NB4 (cell line): ENCODE measurements at regions not wholly inside any gene's neighbourhood (a gene's known extent, or its start where the extent isn't known, plus 50 kb on each side); places are given as distances from the start of the nearest gene placed in this dataset.

Experiments used
- DNase-seq: peaks from one replicate; pipeline ENCODE4 v3.0.0; 2010; ENCODE audit warnings: low read depth
- H3K4me3 ChIP-seq: one replicate; pipeline ENCODE4 v1.5.1; 2011; ENCODE audit warnings: mild to moderate bottlenecking, low read depth, low read length, moderate library complexity
- MYC ChIP-seq: IDR thresholded peaks from 2 replicates; pipeline ENCODE4 v1.6.1; 2011; ENCODE audit warnings: low read depth, low read length
- POLR2A ChIP-seq: IDR thresholded peaks from 2 replicates; pipeline ENCODE4 v1.6.1; 2011; ENCODE audit warnings: mild to moderate bottlenecking; ENCODE audit not compliant: insufficient read length; ENCODE audit errors: extremely low read depth
- TF ChIP-seq, protein P1 (sequence below): IDR thresholded peaks from one replicate; pipeline ENCODE4 v1.5.1; 2012; ENCODE audit warnings: low read depth, low read length
- TF ChIP-seq, protein P2 (sequence below): IDR thresholded peaks from 2 replicates; pipeline ENCODE4 v1.6.1; 2011; ENCODE audit warnings: low read depth, low read length

DNA sequence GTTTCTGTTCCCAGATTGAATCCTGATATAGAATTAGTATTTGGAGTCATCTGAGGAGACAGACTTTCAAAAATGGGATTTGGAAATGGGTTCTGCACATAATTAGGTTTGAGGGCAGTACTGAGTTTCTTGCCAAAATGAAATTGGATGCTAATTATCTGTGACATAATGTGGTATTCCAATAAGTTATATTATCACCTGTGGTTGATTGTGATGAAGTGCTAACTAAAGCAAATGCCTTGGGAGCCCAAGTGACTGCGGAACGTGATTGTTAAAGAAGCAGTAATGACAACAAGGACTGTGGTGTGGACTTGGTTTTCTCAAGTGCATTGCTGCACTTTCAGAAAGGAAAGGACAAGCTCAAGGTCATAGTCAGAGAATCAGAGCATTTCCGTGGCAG lies 337.0 kb downstream of the IPO8 start:
- no peak for DNase-seq
- TF ChIP-seq, protein P1, sequence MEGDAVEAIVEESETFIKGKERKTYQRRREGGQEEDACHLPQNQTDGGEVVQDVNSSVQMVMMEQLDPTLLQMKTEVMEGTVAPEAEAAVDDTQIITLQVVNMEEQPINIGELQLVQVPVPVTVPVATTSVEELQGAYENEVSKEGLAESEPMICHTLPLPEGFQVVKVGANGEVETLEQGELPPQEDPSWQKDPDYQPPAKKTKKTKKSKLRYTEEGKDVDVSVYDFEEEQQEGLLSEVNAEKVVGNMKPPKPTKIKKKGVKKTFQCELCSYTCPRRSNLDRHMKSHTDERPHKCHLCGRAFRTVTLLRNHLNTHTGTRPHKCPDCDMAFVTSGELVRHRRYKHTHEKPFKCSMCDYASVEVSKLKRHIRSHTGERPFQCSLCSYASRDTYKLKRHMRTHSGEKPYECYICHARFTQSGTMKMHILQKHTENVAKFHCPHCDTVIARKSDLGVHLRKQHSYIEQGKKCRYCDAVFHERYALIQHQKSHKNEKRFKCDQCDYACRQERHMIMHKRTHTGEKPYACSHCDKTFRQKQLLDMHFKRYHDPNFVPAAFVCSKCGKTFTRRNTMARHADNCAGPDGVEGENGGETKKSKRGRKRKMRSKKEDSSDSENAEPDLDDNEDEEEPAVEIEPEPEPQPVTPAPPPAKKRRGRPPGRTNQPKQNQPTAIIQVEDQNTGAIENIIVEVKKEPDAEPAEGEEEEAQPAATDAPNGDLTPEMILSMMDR = no peak
- TF ChIP-seq MYC (no peak), POLR2A (no peak)
- TF ChIP-seq, protein P2, sequence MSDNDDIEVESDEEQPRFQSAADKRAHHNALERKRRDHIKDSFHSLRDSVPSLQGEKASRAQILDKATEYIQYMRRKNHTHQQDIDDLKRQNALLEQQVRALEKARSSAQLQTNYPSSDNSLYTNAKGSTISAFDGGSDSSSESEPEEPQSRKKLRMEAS = no peak
- no peak overlapping the region for H3K4me3 ChIP-seq

DNA sequence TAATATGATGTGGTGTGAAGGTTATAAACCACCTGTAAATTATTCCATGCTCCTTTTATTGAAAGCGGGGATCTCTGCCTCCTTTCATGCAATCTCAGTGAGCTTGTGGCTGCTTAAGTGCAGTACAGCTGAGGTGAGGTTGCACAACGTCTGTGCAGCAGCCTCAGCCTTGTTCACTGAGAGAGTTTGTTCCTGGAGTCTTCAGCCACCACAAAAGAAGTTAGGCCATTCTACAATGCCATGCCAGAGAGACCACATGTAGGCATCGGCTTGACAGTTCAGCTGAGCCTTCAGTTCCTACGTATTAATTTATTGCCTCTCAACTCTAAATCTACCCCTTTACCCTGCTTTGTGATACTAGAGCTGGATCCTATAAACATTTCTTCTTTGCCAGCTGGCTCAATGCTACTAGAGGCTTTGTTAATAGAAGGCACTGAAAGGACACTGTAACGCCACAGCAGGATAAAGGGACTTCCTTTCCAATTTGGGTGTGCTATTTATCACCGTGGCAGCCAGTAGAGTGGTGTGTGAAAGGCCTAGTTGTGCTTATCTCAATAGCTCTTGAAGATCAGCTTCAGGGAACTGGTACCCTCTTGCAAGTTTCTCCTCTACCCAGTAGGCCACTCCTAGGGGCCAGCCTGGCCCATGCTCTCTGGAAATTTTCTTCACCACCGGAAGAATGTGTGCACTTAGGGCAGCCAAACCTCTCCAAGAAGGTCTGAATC lies 337.7 kb downstream of the IPO8 start:
- peak; percentile 18 for DNase-seq
- no peak for TF ChIP-seq MYC
- TF ChIP-seq, protein P2 = no peak
- TF ChIP-seq, protein P1 = no peak
- no peak for TF ChIP-seq POLR2A
- H3K4me3 ChIP-seq = no peak overlapping the region

DNA sequence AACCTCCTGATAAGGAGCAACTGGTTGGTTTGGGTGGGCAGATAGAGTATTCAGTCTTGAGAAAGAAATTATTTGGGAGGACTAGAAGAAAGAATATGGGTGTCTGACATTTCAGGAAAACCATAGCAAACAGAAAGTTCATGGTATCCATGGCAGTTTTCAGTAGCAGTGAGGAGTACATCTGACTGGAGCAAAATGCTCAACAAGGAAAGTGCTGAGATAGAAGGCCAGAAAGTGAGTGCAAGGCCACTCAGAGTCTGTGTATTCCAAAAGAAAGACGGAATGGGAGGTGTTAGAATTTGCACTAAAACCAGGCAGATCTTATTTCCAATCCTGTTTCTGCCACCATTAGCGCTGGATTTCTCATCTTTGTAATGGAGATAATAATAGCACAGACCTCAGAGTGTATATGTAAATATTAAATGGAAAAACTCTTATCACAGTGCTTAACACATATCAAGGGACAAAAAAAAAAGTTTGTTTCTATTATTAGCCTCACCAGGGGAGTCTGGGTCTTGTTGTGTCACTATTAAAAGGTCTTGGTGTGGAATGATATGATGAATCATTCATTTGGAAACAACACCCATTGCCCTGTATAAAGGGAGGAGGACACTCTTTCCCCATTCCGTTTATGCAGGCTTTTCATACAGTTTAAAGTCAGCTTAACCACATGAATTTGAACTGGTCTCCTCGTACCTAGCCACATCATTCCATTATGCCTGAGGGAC lies 349.8 kb downstream of the IPO8 start:
- DNase-seq = no peak
- TF ChIP-seq, protein P2 = no peak
- TF ChIP-seq MYC = no peak
- no peak for TF ChIP-seq POLR2A
- TF ChIP-seq, protein P1 = no peak
- H3K4me3 ChIP-seq = no peak overlapping the region

DNA sequence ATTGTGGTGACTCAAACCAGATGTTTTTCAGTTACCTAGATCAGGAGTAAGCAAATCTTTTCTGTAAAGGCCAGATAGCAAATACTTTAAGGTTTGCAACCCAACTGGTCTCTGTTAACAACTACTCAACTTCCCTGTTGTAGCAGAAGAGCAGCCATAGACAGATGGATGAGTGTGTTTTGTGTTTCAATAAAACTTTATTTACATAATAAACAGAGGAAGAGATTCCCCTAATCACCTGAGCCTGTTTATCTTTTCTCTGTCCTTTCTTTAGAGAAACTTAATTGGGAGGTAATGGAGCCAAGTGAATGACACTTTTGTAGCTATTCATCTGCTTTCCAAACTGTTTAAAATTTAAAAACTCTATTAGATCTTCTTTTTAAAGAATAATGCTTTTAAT lies 365.1 kb downstream of the IPO8 start:
- TF ChIP-seq POLR2A = no peak
- TF ChIP-seq, protein P2 = no peak
- no peak for TF ChIP-seq MYC
- TF ChIP-seq, protein P1 = no peak
- no peak overlapping the region for H3K4me3 ChIP-seq
- DNase-seq = no peak

DNA sequence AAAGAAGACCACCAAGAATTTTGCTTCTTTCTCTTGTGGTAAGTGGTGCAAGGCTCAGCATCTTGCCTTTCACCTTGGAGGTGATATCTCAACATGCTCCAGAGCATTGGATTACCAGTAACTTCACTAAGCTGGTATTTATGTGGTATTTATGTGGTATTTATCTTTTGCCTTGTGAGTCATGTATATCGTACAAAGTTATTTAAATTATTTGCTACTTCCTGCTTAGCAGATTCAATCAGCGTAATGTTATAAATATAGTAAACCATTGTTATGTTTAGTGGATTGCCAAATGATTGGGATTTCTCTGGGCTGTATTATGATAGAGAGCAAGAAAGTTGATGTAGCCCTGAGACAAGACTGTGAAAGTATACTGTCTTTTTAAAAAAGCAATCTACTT lies 366.4 kb downstream of the IPO8 start:
- H3K4me3 ChIP-seq = no peak overlapping the region
- no peak for DNase-seq
- TF ChIP-seq, protein P2 = no peak
- TF ChIP-seq MYC = no peak

DNA sequence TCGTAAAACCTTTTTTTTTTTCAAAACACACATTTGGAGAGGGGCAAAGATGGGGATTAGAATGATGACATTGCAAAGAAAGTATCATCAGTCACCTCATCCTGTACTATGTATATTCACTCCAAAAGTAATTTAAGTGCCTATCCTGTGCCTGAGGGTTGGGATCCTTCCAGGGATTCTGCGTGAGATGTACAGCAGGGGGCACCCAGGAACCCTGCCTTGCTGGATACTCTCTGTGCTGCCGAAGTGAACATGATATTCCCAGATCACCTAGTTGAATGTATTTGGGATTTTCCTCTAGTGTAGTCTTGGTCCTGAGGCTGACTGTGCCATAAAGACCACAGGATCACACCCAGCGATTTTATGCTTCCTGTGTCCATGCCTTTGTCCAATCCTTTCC lies 372.7 kb downstream of the IPO8 start:
- no peak for DNase-seq
- TF ChIP-seq, protein P1 = no peak
- TF ChIP-seq, protein P2 = no peak
- no peak for TF ChIP-seq MYC
- no peak overlapping the region for H3K4me3 ChIP-seq
